ENCODE measurements at regions not wholly inside any gene's neighbourhood (a gene's known extent, or its start where the extent isn't known, plus 50 kb on each side); places are given as distances from the start of the nearest gene placed in this dataset.

- TF ChIP-seq ZBTB4 (CRISPR knock-in tag; IDR thresholded peaks at IDR 0.05; ENCODE audit: borderline replicate concordance) (no peak), SMARCE1 (IDR thresholded peaks at IDR 0.05; ENCODE audit: borderline replicate concordance) (no peak), HES4 (CRISPR knock-in tag; IDR thresholded peaks at IDR 0.05; ENCODE audit: borderline replicate concordance) (no peak), ZNF878 (CRISPR knock-in tag; IDR thresholded peaks at IDR 0.05) (no peak), TFAP4 (IDR thresholded peaks at IDR 0.05; ENCODE audit: borderline replicate concordance, low read depth) (no peak), HDAC1 (CRISPR knock-in tag; IDR thresholded peaks at IDR 0.05) (peak; percentile 44; the same call in 1 of the 2 replicates), ZNF652 (CRISPR knock-in tag; IDR thresholded peaks at IDR 0.05; ENCODE audit: borderline replicate concordance, low read depth) (no peak), ATRX (CRISPR knock-in tag; IDR thresholded peaks at IDR 0.05; ENCODE audit: borderline replicate concordance) (no peak), MIER2 (CRISPR knock-in tag; IDR thresholded peaks at IDR 0.05) (no peak), ZNF563 (CRISPR knock-in tag; IDR thresholded peaks at IDR 0.05) (no peak), HDAC2 (CRISPR knock-in tag; IDR thresholded peaks at IDR 0.05) (peak; percentile 80), RAD21 (CRISPR knock-in tag; IDR thresholded peaks at IDR 0.05) (no peak), USF2 (IDR thresholded peaks at IDR 0.05; ENCODE audit: low read depth, low read length) (no peak), USF2 (CRISPR knock-in tag; IDR thresholded peaks at IDR 0.05; ENCODE audit: borderline replicate concordance) (no peak), RXRA (CRISPR knock-in tag; IDR thresholded peaks at IDR 0.05) (peak; percentile 17; the same call in 1 of the 2 replicates), KDM5B (CRISPR knock-in tag; IDR thresholded peaks at IDR 0.05; ENCODE audit: borderline replicate concordance) (no peak), SMC3 (IDR thresholded peaks at IDR 0.05; ENCODE audit: low read length) (no peak), ZNF607 (CRISPR knock-in tag; IDR thresholded peaks at IDR 0.05; ENCODE audit: borderline replicate concordance) (no peak), ZNF44 (CRISPR knock-in tag; IDR thresholded peaks at IDR 0.05) (no peak), TARDBP (CRISPR knock-in tag; IDR thresholded peaks at IDR 0.05) (peak; percentile 37; the same call in 1 of the 2 replicates), ZSCAN21 (CRISPR knock-in tag; IDR thresholded peaks at IDR 0.05; ENCODE audit: borderline replicate concordance) (peak; percentile 39; the same call in 1 of the 2 replicates), TAF15 (IDR thresholded peaks at IDR 0.05; ENCODE audit: low read depth, low read length, poor library complexity, severe bottlenecking) (no peak)
- TF ChIP-seq, protein P1, sequence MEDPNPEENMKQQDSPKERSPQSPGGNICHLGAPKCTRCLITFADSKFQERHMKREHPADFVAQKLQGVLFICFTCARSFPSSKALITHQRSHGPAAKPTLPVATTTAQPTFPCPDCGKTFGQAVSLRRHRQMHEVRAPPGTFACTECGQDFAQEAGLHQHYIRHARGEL (CRISPR knock-in tag; IDR thresholded peaks at IDR 0.05) = no peak
- TF ChIP-seq, protein P2, sequence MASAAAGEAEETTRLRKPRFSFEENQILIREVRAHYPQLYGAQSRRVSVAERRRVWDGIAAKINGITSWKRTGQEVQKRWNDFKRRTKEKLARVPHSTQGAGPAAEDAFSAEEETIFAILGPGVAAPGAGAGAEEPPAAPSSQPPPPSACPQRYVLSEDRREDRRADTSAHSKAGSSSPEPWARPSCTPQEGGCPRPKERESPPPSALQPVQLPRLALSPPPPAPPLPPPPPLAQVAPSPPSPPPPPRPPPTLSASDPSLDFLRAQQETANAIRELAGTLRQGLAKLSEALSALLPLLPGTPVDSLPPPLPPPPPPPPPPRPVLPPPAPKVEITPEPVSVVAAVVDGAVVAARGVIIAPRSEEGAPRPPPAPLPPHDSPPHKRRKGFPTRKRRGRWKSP (CRISPR knock-in tag; IDR thresholded peaks at IDR 0.05) = no peak
Measured at GRCh38 chr1:228997721-228998144, 262.5 kb downstream of the RHOU start (continued).

Data from HepG2 (cell line).